OCI-LY1 (cell line): ENCODE measurements at regions not wholly inside any gene's neighbourhood (a gene's known extent, or its start where the extent isn't known, plus 50 kb on each side); places are given as distances from the start of the nearest gene placed in this dataset.

Experiments
- EZH2 ChIP-seq: fragments of 200-600 bp; sonication (generic), shearing (Covaris generic); IDR thresholded peaks from 2 replicates; pipeline ENCODE4 v1.8.0; 2017; ENCODE audit warnings: borderline replicate concordance, mixed run types, mild to moderate bottlenecking, antibody characterized with exemption, low read length, moderate library complexity, mixed read lengths
- TF ChIP-seq, protein P1 (sequence below): fragments of 200-600 bp; sonication (generic), shearing (Covaris generic); IDR thresholded peaks from 2 replicates; pipeline ENCODE4 v1.5.1; 2017; ENCODE audit warnings: mild to moderate bottlenecking, antibody characterized with exemption, low read length, moderate library complexity, mixed read lengths

DNA sequence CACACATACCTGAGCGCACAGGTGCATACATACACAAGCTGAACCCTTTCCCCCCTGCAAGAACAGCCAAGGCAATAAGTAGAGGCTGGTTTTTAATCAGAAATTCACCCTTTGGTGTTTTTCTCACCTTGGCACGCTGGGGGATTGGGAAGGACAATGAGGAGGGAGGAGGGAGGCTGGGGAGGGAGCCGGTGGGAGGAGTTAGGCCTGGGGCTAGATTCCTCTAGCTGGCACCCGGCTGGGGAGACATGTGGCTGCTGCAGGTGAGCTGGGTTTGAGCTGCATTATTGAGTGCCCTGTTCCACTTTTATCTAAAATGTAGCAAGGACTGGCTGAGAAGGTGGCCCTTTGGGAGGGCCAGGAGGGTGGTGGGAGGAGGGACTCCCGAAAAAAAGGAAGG lies 97.8 kb upstream of the CSF3R start:
- no peak for TF ChIP-seq EZH2
- TF ChIP-seq, protein P1, sequence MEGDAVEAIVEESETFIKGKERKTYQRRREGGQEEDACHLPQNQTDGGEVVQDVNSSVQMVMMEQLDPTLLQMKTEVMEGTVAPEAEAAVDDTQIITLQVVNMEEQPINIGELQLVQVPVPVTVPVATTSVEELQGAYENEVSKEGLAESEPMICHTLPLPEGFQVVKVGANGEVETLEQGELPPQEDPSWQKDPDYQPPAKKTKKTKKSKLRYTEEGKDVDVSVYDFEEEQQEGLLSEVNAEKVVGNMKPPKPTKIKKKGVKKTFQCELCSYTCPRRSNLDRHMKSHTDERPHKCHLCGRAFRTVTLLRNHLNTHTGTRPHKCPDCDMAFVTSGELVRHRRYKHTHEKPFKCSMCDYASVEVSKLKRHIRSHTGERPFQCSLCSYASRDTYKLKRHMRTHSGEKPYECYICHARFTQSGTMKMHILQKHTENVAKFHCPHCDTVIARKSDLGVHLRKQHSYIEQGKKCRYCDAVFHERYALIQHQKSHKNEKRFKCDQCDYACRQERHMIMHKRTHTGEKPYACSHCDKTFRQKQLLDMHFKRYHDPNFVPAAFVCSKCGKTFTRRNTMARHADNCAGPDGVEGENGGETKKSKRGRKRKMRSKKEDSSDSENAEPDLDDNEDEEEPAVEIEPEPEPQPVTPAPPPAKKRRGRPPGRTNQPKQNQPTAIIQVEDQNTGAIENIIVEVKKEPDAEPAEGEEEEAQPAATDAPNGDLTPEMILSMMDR, result no peak
